IgD-negative memory B cell (primary cell): ENCODE measurements at regions not wholly inside any gene's neighbourhood (a gene's known extent, or its start where the extent isn't known, plus 50 kb on each side); places are given as distances from the start of the nearest gene placed in this dataset.
A peak's percentile ranks its signal among the peaks of the same experiment; 100 is the strongest.

ENCODE experiments used
- H3K27ac Mint-ChIP-seq, 3 donors: one replicate each; pipeline ENCODE4 v1.8.0; 2020 to 2022; ENCODE audit warnings: mild to moderate bottlenecking in 3 of 3, mixed read lengths in 3 of 3, moderate library complexity in 1 of 3
- H3K27me3 Mint-ChIP-seq: one replicate; pipeline ENCODE4 v1.8.0; 2021; ENCODE audit warnings: mixed read lengths
- H3K36me3 Mint-ChIP-seq: one replicate; pipeline ENCODE4 v1.8.0; 2020; ENCODE audit warnings: mild to moderate bottlenecking, mixed read lengths
- H3K4me1 Mint-ChIP-seq, 3 donors: one replicate each; pipeline ENCODE4 v1.8.0; 2020 to 2022; ENCODE audit warnings: mixed read lengths in 3 of 3, mild to moderate bottlenecking in 1 of 3
- H3K4me3 Mint-ChIP-seq, 4 donors: one replicate each; pipeline ENCODE4 v1.8.0; 2020 to 2022; ENCODE audit warnings: mild to moderate bottlenecking in 4 of 4, mixed read lengths in 4 of 4, moderate library complexity in 3 of 4
- H3K9me3 Mint-ChIP-seq, 3 donors: one replicate each; pipeline ENCODE4 v1.8.0; 2020 to 2021; ENCODE audit warnings: mixed read lengths in 3 of 3, mild to moderate bottlenecking in 1 of 3

DNA sequence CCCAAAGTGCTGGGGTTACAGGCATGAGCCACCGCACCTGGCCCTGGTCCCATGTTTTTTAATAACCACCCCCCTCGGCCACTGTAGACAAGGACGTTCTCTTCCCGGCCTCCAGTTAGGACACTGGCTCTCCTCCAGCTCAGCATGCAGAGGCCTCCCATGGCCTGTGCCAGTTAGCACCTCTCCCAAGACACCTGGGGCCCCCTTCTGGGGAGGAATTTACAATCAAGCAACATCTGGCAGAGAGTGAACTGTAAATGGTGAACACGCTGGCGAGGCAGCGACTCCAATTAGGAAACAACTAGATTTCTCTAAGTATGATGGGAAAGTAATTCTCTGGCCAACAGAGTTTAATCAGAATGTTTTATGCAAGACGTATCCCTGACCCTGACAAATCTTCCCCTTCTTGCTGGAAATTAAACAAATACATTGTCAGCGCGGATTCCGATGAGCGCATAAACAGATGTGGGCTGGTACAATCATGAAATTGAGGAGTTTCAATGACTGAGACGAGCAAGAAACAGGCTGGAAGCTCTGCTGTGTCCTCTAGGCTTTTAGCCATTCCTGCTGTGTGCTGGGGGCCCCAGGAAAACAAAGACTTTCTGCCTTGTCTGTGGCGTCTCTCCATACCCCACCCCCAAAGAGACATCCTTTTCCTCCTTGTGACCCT lies 61.7 kb upstream of the DLK1 start:
- Mint-ChIP-seq H3K4me3 (no peak overlapping the region), H3K4me1 (peaks cover 0 to 5% (median 0%) of the 10 kb centered on the region in 3 donors), H3K27me3 (peaks cover 1% of the 10 kb centered on the region), H3K36me3 (peaks cover 2% of the 10 kb centered on the region), H3K9me3 (peaks cover 0 to 2% (median 1%) of the 10 kb centered on the region in 3 donors), H3K27ac (no peak overlapping the region)

DNA sequence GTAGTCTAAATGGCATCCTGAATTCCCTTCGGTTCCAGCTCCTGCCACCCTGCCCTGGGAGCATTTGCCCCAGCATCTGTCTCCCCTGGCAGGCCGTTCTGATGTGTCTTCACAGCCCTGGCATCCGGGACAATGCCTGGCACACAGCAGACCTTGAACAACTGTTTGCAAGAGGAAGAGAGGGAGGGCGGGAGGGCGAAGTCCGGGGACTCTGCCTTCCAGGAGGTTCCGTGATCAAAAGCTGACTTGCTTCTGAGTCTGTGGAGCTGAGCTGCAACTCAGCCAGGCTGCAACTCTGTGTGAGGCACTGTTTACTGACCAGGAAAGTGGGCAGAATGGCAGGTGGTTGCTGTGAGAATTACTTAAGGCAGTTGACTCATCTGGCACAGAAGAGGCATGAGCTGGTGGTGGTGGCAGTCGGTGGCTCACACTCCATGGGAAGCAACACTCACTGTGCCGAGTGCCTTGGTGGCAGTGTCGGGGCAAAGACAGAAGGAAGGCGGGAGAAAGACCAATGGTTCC lies 61.1 kb upstream of the DLK1 start:
- peaks cover 0 to 2% (median 1%) of the 10 kb centered on the region in 3 donors for H3K9me3 Mint-ChIP-seq
- H3K27ac Mint-ChIP-seq, result peak overlapping the region in 1 of 3 donors; percentile 83
- H3K27me3 Mint-ChIP-seq, result peaks cover 5% of the 10 kb centered on the region
- no peak overlapping the region for H3K4me3 Mint-ChIP-seq
- H3K36me3 Mint-ChIP-seq, result peaks cover 2% of the 10 kb centered on the region
- H3K4me1 Mint-ChIP-seq, result peaks cover 0 to 5% (median 0%) of the 10 kb centered on the region in 3 donors

DNA sequence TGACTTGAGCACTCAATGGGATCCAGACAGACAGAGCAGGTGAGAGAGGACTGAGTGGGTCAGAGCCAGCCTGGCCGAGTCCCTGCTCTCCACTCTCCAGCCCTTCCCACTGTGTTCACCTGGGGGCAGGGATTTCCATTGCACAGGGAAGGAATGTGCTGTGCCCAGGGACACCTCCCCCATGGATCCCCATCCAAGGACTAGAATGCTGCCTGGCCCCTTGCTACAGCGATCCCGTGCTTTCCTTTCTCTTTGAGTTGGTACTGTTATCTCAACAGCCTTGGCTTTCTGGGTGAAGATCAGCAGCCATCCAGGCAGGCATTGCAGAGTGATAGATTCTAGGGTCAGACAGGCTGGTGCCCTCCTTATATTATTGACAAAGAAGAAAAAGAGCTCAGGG lies 60.3 kb upstream of the DLK1 start:
- peaks cover 5% of the 10 kb centered on the region for H3K27me3 Mint-ChIP-seq
- H3K4me3 Mint-ChIP-seq, result no peak overlapping the region
- H3K27ac Mint-ChIP-seq, result no peak overlapping the region
- peaks cover 0 to 5% (median 0%) of the 10 kb centered on the region in 3 donors for H3K4me1 Mint-ChIP-seq
- H3K9me3 Mint-ChIP-seq, result peaks cover 0 to 2% (median 1%) of the 10 kb centered on the region in 3 donors
- H3K36me3 Mint-ChIP-seq, result peaks cover 2% of the 10 kb centered on the region

DNA sequence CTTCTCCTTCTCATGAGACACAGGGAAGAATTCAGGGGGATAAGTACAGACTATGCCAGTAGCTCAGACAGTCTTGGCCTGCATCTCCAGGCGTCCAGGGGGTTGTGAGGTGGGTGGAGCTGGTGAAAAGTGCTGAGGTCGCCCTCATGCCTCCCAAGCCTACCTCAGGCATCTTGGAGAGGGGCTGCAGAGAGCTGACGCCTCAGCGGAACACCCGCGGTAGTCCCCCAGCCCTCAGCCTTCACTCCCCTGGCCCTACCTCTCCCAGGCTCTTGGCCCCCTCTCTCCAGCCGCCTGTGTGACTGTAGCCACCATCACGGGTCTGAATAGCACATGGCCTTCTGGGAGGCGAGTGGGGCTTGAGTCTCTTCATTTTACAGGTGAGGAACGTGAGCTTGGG lies 59.8 kb upstream of the DLK1 start:
- H3K27ac Mint-ChIP-seq, result no peak overlapping the region
- peaks cover 2% of the 10 kb centered on the region for H3K36me3 Mint-ChIP-seq
- peaks cover 0 to 3% (median 2%) of the 10 kb centered on the region in 3 donors for H3K9me3 Mint-ChIP-seq
- H3K27me3 Mint-ChIP-seq, result peaks cover 9% of the 10 kb centered on the region
- no peak overlapping the region for H3K4me3 Mint-ChIP-seq
- H3K4me1 Mint-ChIP-seq, result peaks cover 0 to 5% (median 0%) of the 10 kb centered on the region in 3 donors

DNA sequence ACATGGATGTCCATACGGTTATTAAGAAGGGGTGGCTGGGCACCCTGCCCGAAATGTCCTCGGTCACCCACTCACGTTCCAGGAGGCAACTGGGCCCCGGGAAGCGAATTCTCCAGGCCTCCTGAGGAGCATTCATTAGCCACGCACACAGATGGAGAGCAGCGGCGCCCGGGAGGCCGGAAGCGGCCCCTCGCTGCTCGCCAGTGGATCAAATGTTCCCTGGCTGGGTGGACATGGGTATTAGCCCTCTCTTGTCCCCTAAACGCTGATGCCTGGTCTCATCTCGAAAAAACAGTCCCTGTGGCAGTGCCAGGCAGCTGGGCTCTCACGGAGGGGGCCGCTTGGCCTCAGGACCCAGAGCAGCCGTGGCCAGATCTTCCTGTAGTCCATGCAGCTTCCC lies 59.0 kb upstream of the DLK1 start:
- peaks cover 0 to 5% (median 0%) of the 10 kb centered on the region in 3 donors for H3K4me1 Mint-ChIP-seq
- H3K27me3 Mint-ChIP-seq, result peaks cover 12% of the 10 kb centered on the region
- H3K4me3 Mint-ChIP-seq, result no peak overlapping the region
- peaks cover 2% of the 10 kb centered on the region for H3K36me3 Mint-ChIP-seq
- peaks cover 0 to 3% (median 2%) of the 10 kb centered on the region in 3 donors for H3K9me3 Mint-ChIP-seq
- no peak overlapping the region for H3K27ac Mint-ChIP-seq

DNA sequence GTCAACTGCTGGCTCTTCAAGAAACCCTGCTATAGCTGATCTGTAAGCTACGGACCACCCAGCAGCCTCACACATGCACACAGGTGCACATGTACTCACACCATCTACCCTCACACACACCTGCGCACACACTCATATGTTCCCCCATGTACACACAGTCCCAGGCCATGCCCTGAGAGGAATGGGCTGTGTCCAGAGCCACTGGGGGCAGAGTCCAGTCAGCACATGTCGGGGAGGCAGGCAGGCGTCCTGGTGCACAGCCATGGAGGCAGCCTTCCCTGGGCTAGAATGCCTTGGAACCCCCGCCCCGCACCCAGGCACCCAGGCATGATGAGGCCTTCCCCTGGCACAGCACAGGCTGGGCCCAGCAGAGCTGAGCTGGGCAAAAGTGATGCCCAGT lies 58.3 kb upstream of the DLK1 start:
- Mint-ChIP-seq H3K36me3 (peaks cover 2% of the 10 kb centered on the region), H3K27ac (no peak overlapping the region), H3K9me3 (peaks cover 0 to 3% (median 0%) of the 10 kb centered on the region in 3 donors), H3K27me3 (peaks cover 14% of the 10 kb centered on the region), H3K4me3 (no peak overlapping the region), H3K4me1 (peaks cover 0 to 5% (median 0%) of the 10 kb centered on the region in 3 donors)

DNA sequence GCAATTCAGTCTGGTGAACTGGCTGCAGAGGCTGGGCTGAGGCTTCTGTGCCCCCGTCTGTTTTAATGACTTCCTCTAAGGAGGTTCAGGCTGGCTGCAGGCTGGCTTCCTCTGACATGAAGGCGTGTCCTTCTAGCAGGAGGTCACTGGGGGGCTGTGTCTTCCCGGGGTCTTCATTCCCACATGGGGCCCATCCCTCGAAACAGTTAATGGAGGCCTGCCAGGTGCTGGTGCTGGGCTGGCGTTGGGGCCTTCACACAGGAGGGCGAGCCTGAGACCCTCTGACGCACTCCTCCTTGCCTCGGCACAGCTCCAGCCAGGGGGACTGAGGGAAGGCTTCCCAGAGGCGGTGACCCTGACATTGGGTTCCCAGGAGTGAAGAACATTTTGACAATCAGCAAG lies 57.7 kb upstream of the DLK1 start:
- peaks cover 0 to 3% (median 0%) of the 10 kb centered on the region in 3 donors for H3K9me3 Mint-ChIP-seq
- H3K4me3 Mint-ChIP-seq, result no peak overlapping the region
- H3K27ac Mint-ChIP-seq, result no peak overlapping the region
- peaks cover 0 to 5% (median 0%) of the 10 kb centered on the region in 3 donors for H3K4me1 Mint-ChIP-seq
- H3K27me3 Mint-ChIP-seq, result peaks cover 20% of the 10 kb centered on the region
- H3K36me3 Mint-ChIP-seq, result peaks cover 3% of the 10 kb centered on the region

DNA sequence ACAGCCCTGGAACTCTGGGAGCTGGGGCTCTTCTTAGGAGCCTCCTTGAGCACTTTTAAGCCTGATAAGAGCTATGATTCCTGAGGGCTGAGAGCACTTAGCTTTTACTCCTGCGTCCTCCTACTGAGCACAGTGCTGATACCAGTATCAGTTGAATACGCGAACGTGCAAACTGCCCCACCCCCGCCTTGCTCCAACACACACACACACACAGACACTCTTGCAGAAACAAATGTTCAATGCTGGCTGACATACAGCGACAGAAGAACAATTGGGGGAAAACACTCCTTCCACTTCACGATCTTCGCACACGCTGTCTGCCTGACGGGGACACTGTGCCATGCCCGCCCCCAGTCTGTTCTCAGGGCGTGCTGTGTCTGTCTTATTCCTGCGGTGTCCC lies 57.2 kb upstream of the DLK1 start:
- H3K27ac Mint-ChIP-seq, result no peak overlapping the region
- H3K4me3 Mint-ChIP-seq, result no peak overlapping the region
- H3K4me1 Mint-ChIP-seq, result peaks cover 0 to 5% (median 0%) of the 10 kb centered on the region in 3 donors
- H3K27me3 Mint-ChIP-seq, result peaks cover 22% of the 10 kb centered on the region
- peaks cover 3% of the 10 kb centered on the region for H3K36me3 Mint-ChIP-seq
- H3K9me3 Mint-ChIP-seq, result peaks cover 0 to 5% (median 0%) of the 10 kb centered on the region in 3 donors

DNA sequence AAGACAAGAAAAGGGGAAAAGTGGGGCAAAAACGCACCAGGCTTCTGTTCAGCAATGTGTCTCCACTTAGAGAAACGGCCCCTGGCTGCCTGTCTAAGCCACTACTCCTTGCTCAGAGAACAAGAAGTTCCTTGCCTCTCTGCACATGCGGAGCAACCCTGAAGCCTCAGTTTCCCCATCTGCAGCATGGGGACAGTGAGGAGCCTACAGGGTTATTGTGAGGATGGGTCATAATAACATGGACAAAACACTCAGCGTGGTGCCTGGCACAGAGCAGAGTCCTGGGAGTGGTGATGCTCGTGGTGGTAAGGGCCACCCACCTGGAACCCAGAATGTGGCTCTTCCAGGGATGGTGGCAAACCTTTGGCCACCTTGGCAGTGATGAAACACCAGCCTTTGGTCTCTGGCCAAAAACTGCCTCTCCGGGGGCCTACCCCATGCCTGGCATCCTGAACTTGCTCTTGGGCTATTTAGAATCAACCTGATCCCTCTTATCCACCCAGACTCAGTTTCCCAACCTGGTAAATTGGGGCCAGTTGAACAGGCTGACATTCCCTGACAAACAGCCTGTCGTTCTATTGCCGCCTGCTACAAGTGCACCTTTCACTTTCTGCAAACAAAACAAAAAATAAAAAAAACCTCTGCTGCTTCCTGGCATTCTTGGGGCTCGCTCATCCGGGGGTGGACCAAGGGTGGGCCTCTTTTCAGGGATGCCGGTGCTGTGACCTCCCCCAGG lies 56.5 kb upstream of the DLK1 start:
- peaks cover 23% of the 10 kb centered on the region for H3K27me3 Mint-ChIP-seq
- no peak overlapping the region for H3K27ac Mint-ChIP-seq

DNA sequence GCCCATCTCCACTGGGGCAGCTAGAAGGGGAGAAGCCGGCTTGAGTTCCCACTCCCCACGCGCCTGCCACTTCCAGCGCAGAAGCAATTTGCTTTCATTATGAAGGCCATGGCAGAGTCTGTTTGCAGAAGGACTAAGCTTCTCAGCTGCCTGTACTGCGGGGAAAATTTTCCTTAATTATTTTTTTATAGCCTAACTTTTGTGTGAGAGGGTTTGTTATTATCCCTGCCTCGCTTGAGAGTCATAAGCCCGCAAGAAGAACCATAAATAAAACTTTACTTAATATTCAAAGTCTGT lies 56.0 kb upstream of the DLK1 start:
- Mint-ChIP-seq H3K27ac (no peak overlapping the region), H3K4me1 (no peaks in the 10 kb centered on the region), H3K4me3 (peak overlapping the region in 1 of 4 donors; percentile 17), H3K36me3 (peaks cover 2% of the 10 kb centered on the region), H3K9me3 (peaks cover 0 to 3% (median 0%) of the 10 kb centered on the region in 3 donors), H3K27me3 (peaks cover 23% of the 10 kb centered on the region)

More for the DNA sequence above, 56.5 kb upstream of the DLK1 start:
- H3K9me3 Mint-ChIP-seq, result peaks cover 0 to 3% (median 0%) of the 10 kb centered on the region in 3 donors
- H3K4me1 Mint-ChIP-seq, result peaks cover 0 to 2% (median 0%) of the 10 kb centered on the region in 3 donors
- H3K4me3 Mint-ChIP-seq, result peak overlapping the region in 1 of 4 donors; percentile 17
- H3K36me3 Mint-ChIP-seq, result peaks cover 3% of the 10 kb centered on the region

DNA sequence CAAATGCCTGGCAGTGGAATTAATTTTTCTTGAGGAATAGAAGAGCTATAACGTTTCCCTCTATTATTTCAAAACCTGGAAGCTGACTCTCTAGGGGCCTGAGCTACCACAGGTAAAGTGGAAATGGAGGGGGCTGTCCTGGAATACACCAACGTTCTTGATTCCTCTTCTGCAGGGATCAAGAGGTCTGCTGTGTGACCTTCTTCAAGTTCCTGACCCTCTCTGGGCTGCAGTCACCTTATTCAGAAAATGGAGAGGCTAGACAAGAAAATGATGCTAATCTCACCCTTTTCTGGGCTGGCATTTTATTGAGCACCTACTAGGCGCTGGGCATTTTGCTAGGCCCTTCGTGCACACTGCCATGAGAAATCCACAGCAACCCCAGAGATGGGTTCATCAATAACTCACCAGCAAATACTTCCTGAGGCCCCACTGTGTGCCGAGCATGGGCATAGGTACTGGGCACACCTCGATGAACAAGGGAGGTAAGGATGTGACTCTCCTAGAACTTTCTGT lies 55.2 kb upstream of the DLK1 start:
- Mint-ChIP-seq H3K9me3 (peaks cover 0 to 3% (median 0%) of the 10 kb centered on the region in 3 donors), H3K27me3 (peaks cover 23% of the 10 kb centered on the region), H3K36me3 (peaks cover 2% of the 10 kb centered on the region), H3K4me3 (no peak overlapping the region), H3K27ac (no peak overlapping the region), H3K4me1 (no peaks in the 10 kb centered on the region)

DNA sequence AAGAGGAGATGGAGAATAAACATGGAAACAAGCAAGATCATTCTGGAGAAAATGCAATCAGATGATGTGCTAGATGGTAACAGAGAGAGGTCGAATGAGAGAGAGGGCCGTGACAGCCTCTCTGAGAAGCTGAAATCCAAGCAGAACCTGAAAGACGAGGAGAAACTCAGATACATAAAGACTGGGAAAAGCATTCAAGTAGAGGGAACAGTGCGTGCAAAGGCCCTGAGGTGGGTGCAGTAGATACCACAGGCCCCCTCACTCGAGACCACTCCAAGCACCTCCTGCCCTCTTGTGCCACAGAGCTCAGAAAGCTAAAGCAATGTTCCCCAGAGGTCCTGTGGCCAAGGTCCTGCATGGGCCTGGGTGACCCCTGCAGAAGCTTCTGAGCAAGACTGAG lies 54.8 kb upstream of the DLK1 start:
- no peak overlapping the region for H3K4me3 Mint-ChIP-seq
- H3K4me1 Mint-ChIP-seq, result no peaks in the 10 kb centered on the region
- peaks cover 26% of the 10 kb centered on the region for H3K27me3 Mint-ChIP-seq
- H3K9me3 Mint-ChIP-seq, result peaks cover 0 to 3% (median 0%) of the 10 kb centered on the region in 3 donors
- H3K27ac Mint-ChIP-seq, result no peak overlapping the region
- H3K36me3 Mint-ChIP-seq, result peaks cover 2% of the 10 kb centered on the region

DNA sequence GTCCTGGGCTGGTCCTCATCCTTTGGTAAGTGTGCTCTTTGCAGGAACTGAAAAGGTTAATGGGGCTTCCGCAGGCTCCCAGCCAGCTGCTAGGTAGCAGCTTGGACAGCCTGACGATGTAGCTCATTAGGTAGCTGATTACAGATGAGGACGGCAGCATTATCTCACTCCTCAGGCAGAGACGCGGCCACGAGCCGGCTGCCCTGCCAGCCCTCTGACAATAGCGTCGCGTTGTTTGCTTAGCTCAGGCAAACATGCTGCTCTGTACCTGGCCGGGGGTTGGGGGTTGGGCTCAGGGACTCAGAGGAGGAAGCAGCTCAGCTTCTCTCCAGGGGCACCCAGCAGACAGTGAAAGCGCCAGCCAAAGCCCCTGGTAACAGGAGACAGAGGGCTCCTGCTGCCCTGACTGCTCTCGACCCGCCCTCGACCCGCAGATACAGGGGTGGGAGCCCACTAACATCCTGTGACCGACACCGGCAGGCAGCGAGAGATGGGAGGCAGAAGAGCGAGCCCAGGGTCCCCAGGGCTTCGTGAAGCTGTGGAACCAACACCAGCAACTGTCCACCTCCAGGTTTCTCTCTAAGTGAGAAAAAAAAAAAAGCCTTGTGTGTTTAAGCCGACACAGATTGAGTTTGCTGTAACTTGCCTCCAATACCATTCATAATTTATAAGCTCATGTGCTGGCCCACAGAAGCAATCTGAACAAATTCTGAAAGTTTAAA lies 53.4 kb upstream of the DLK1 start:
- H3K9me3 Mint-ChIP-seq, result peaks cover 0 to 3% (median 0%) of the 10 kb centered on the region in 3 donors
- H3K27ac Mint-ChIP-seq, result no peak overlapping the region
- peaks cover 25% of the 10 kb centered on the region for H3K27me3 Mint-ChIP-seq
- H3K4me3 Mint-ChIP-seq, result no peak overlapping the region
- no peaks in the 10 kb centered on the region for H3K4me1 Mint-ChIP-seq
- H3K36me3 Mint-ChIP-seq, result peaks cover 2% of the 10 kb centered on the region

DNA sequence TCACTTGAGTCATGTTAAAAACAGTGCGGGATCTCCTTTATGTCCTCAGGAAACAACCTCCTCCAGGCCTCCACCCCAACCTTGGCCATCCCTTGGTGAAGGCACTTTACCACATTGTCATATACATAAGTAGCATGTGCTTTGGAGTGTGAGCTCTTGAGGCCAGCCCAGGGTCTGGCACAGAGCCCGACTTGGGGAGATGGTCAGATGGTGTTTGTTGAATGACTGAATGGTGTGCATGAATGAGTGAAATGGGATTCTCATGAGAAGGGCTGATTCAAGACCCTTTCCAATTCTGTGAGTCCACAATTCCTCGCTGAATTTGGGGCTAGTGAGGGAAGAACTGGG lies 52.9 kb upstream of the DLK1 start:
- Mint-ChIP-seq H3K4me3 (no peak overlapping the region), H3K27me3 (peaks cover 25% of the 10 kb centered on the region), H3K9me3 (peaks cover 0 to 3% (median 0%) of the 10 kb centered on the region in 3 donors), H3K4me1 (no peaks in the 10 kb centered on the region), H3K36me3 (peaks cover 2% of the 10 kb centered on the region), H3K27ac (no peak overlapping the region)

DNA sequence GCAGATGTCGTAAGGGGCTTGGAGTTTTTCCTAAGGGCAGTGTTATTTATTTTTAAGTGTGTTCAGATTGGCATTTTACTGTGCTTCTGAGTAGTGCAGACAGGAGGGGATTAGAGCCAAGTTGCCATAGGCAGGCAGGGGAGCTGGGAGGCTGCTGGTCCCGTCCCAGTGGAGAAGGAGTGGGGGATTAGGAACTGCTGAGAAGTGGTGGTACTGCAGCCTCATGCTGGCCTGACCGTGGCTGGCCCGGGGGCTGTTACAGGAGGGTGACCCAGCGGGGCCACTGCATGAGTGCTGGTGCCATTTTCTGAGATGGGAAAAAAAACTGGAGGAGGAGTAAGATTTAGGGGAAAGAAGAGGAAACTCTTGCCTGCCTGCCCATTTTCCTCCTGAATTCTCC lies 52.3 kb upstream of the DLK1 start:
- H3K4me1 Mint-ChIP-seq, result no peaks in the 10 kb centered on the region
- no peak overlapping the region for H3K27ac Mint-ChIP-seq
- H3K36me3 Mint-ChIP-seq, result peaks cover 2% of the 10 kb centered on the region
- H3K9me3 Mint-ChIP-seq, result peaks cover 0 to 6% (median 0%) of the 10 kb centered on the region in 3 donors
- H3K27me3 Mint-ChIP-seq, result peaks cover 25% of the 10 kb centered on the region
- no peak overlapping the region for H3K4me3 Mint-ChIP-seq
